ENCODE measurements at regions not wholly inside any gene's neighbourhood (a gene's known extent, or its start where the extent isn't known, plus 50 kb on each side); places are given as distances from the start of the nearest gene placed in this dataset.

DNA sequence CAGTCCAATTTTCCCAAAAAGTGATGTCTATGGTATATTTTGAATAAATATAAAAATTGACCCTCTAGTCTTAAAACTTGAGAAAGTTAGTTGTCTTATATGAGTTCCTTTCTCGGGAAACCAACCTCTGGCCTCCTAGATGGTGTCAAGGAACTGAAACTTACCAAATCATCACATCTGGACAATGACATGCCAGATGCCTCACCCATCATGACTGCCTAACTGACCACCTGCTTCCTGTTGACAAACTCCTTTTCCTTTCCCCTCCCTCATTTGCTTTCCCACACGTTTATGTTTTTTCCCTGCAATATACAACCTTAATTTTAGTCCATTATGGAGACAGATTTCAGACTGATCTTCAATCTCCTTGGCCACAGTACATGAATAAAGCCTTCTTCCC, 731.0 kb downstream of the EPHA7 start:
- TF ChIP-seq, protein P1, sequence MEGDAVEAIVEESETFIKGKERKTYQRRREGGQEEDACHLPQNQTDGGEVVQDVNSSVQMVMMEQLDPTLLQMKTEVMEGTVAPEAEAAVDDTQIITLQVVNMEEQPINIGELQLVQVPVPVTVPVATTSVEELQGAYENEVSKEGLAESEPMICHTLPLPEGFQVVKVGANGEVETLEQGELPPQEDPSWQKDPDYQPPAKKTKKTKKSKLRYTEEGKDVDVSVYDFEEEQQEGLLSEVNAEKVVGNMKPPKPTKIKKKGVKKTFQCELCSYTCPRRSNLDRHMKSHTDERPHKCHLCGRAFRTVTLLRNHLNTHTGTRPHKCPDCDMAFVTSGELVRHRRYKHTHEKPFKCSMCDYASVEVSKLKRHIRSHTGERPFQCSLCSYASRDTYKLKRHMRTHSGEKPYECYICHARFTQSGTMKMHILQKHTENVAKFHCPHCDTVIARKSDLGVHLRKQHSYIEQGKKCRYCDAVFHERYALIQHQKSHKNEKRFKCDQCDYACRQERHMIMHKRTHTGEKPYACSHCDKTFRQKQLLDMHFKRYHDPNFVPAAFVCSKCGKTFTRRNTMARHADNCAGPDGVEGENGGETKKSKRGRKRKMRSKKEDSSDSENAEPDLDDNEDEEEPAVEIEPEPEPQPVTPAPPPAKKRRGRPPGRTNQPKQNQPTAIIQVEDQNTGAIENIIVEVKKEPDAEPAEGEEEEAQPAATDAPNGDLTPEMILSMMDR (conservative IDR thresholded peaks at IDR 0.05; ENCODE audit: low read depth, low read length): no peak
- no peak for TF ChIP-seq EZH2 (IDR thresholded peaks at IDR 0.05; ENCODE audit: low read length, unreplicated experiment)

All from PC-3 (cell line).